A549 (cell line): ENCODE measurements at regions not wholly inside any gene's neighbourhood (a gene's known extent, or its start where the extent isn't known, plus 50 kb on each side); places are given as distances from the start of the nearest gene placed in this dataset.
A peak's percentile ranks its signal among the peaks of the same experiment; 100 is the strongest.

Experiments used
- ATAC-seq, 2 experiments: fragments of 200-7000 bp in 1 of 2; fragments of >200 bp in 1 of 2; cut with Nextera tagmentation in 1 of 2; cut with Tn5 transposase in 1 of 2; 3 replicates each; pipeline versions ENCODE4 v1.8.0 to v1.9.1; 2018 to 2020; ENCODE audit warnings: mild to moderate bottlenecking in 1 of 2, moderate library complexity in 1 of 2
- CTCF ChIA-PET: fragments of 300-600 bp; sonication (Branson Sonifier 250); formaldehyde crosslinking; extraction: SDS; loops from one replicate; lab custom pipeline; 2021; ENCODE audit warnings: antibody characterized with exemption, inconsistent platforms; lab: Yijun Ruan, JAX
- POLR2A ChIA-PET: fragments of 350-600 bp; formaldehyde crosslinking; extraction: SDS; loops from one replicate; lab custom pipeline; 2021; ENCODE audit warnings: antibody characterized with exemption, inconsistent platforms; lab: Yijun Ruan, JAX
- DNase-seq, 2 experiments: peaks; one replicate each; pipeline versions ENCODE4 v3.0.0 to v3.0.0-alpha.2; 2011 to 2016; ENCODE audit warnings: low read depth in 1 of 2, low spot score in 1 of 2
- FAIRE-seq: peaks from 2 replicates; lab custom pipeline; 2011; peaks lifted over from hg19 to GRCh38; lab: Jason Lieb, UNC
- H3K27ac ChIP-seq, 2 experiments: fragments of >200 bp; sonication (Bioruptor Twin); formaldehyde crosslinking; 3 replicates each; pipeline ENCODE4 v1.5.1; 2016 to 2017
- H3K4me1 ChIP-seq: fragments of >200 bp; sonication (Bioruptor Twin); formaldehyde crosslinking; 3 replicates; pipeline ENCODE4 v1.6.1; 2016
- H3K4me2 ChIP-seq: fragments of >200 bp; sonication (Bioruptor Twin); formaldehyde crosslinking; 3 replicates; pipeline ENCODE4 v1.6.1; 2016
- H3K4me3 ChIP-seq: fragments of >200 bp; sonication (Bioruptor Twin); formaldehyde crosslinking; 3 replicates; pipeline ENCODE4 v1.5.1; 2016
- H3K9me3 ChIP-seq: fragments of >200 bp; sonication (Bioruptor Twin); formaldehyde crosslinking; 3 replicates; pipeline ENCODE4 v1.6.1; 2016
- BHLHE40 ChIP-seq: IDR thresholded peaks from 2 replicates; pipeline ENCODE4 v1.6.1; 2012; ENCODE audit warnings: low read depth, low read length, inconsistent platforms
- CEBPB ChIP-seq, 2 experiments: fragments of >200 bp in 1 of 2; sonication (Bioruptor Twin) in 1 of 2; formaldehyde crosslinking in 1 of 2; IDR thresholded peaks; 2 replicates each; pipeline ENCODE4 v1.6.1; 2012 to 2016
- CHD4 ChIP-seq: fragments of 200-600 bp; sonication (generic); IDR thresholded peaks from 2 replicates; pipeline ENCODE4 v1.6.1; 2016; ENCODE audit warnings: antibody characterized with exemption, mild to moderate bottlenecking, borderline replicate concordance
- EHF ChIP-seq: fragments of 250-450 bp; sonication (Bioruptor Pico); IDR thresholded peaks from 2 replicates; pipeline ENCODE4 v1.5.0; 2020; ENCODE audit warnings: mild to moderate bottlenecking
- GATA3 ChIP-seq: IDR thresholded peaks from 2 replicates; pipeline ENCODE4 v1.6.1; 2012; ENCODE audit warnings: borderline replicate concordance
- HEYL ChIP-seq: fragments of 250-450 bp; sonication (Bioruptor Pico); IDR thresholded peaks from 2 replicates; pipeline ENCODE4 v1.8.0; 2021; ENCODE audit warnings: mild to moderate bottlenecking, moderate library complexity
- HOXB13 ChIP-seq: fragments of 250-450 bp; sonication (Bioruptor Pico); IDR thresholded peaks from 2 replicates; pipeline ENCODE4 v1.5.0; 2020; ENCODE audit warnings: low read depth, mild to moderate bottlenecking, moderate library complexity
- MAFK ChIP-seq: fragments of 450-650 bp; IDR thresholded peaks from 2 replicates; pipeline ENCODE4 v1.6.1; 2014; ENCODE audit not compliant: partially characterized antibody
- MYC ChIP-seq: IDR thresholded peaks from 2 replicates; pipeline ENCODE4 v1.6.1; 2012; ENCODE audit warnings: mild to moderate bottlenecking, inconsistent platforms, low read length, improper control_type of control experiment, borderline replicate concordance
- NFE2L2 ChIP-seq: fragments of 150-350 bp; conservative IDR thresholded peaks from 2 replicates; pipeline ENCODE4 v1.6.1; 2014; ENCODE audit warnings: low read length
- NR3C1 ChIP-seq: fragments of >200 bp; sonication (Bioruptor Twin); formaldehyde crosslinking; IDR thresholded peaks from 3 replicates; pipeline ENCODE4 v1.6.1; 2017
- POLR2AphosphoS2 ChIP-seq: conservative IDR thresholded peaks from 2 replicates; pipeline ENCODE4 v1.6.1; 2012; ENCODE audit warnings: low read length, improper control_type of control experiment, inconsistent platforms
- RARB ChIP-seq: fragments of 250-450 bp; sonication (Bioruptor Pico); IDR thresholded peaks from 2 replicates; pipeline ENCODE4 v1.8.0; 2021; ENCODE audit warnings: mild to moderate bottlenecking, moderate library complexity
- RCOR1 ChIP-seq: fragments of 150-350 bp; IDR thresholded peaks from 2 replicates; pipeline ENCODE4 v1.6.1; 2014; ENCODE audit warnings: antibody characterized with exemption, low read length, low read depth
- SMC3 ChIP-seq: fragments of >200 bp; sonication (Bioruptor Twin); formaldehyde crosslinking; IDR thresholded peaks from 3 replicates; pipeline ENCODE4 v1.6.1; 2018; ENCODE audit warnings: inconsistent platforms
- TP53 ChIP-seq: fragments of 250-450 bp; sonication (Bioruptor Pico); IDR thresholded peaks from 2 replicates; pipeline ENCODE4 v1.5.0; 2021; ENCODE audit warnings: mild to moderate bottlenecking, moderate library complexity
- ZFP36 ChIP-seq: fragments of 450-650 bp; IDR thresholded peaks from 2 replicates; pipeline ENCODE4 v1.6.1; 2014; ENCODE audit warnings: borderline replicate concordance; ENCODE audit not compliant: partially characterized antibody
- ZNF302 ChIP-seq: fragments of 250-450 bp; sonication (Bioruptor Pico); IDR thresholded peaks from 2 replicates; pipeline ENCODE4 v1.9.0; 2021; ENCODE audit warnings: inconsistent platforms, mild to moderate bottlenecking, moderate library complexity
- ZSCAN20 ChIP-seq: fragments of 250-450 bp; sonication (Bioruptor Pico); IDR thresholded peaks from 2 replicates; pipeline ENCODE4 v1.8.0; 2022; ENCODE audit warnings: mild to moderate bottlenecking, moderate library complexity
- WGBS: methylation state at CpG from one replicate; pipeline ENCODE4 v1.1.6; 2017; ENCODE audit errors: missing lambda C conversion rate; 5-methylcytosine and 5-hydroxymethylcytosine counted together
- TF ChIP-seq, protein P1 (sequence below): fragments of 250-450 bp; sonication (Bioruptor Pico); IDR thresholded peaks from 2 replicates; pipeline ENCODE4 v1.5.0; 2021; ENCODE audit warnings: mild to moderate bottlenecking, moderate library complexity, borderline replicate concordance
- TF ChIP-seq, protein P2 (sequence below): fragments of >200 bp; sonication (Bioruptor Twin); formaldehyde crosslinking; IDR thresholded peaks from 3 replicates; pipeline ENCODE4 v1.5.1; 2016
- TF ChIP-seq, protein P3 (sequence below): fragments of 250-450 bp; sonication (Bioruptor Pico); IDR thresholded peaks from 2 replicates; pipeline ENCODE4 v1.5.0; 2020; ENCODE audit warnings: low read depth, mild to moderate bottlenecking, moderate library complexity
- TF ChIP-seq, protein P4 (sequence below): IDR thresholded peaks from 2 replicates; pipeline ENCODE4 v1.6.1; 2012
- TF ChIP-seq, protein P5 (sequence below): fragments of 200-600 bp; sonication (generic); IDR thresholded peaks from 2 replicates; pipeline ENCODE4 v1.6.1; 2016; ENCODE audit warnings: antibody characterized with exemption, mild to moderate bottlenecking, moderate library complexity
- TF ChIP-seq, protein P6 (sequence below): fragments of >200 bp; sonication (Bioruptor Twin); formaldehyde crosslinking; IDR thresholded peaks from 3 replicates; pipeline ENCODE4 v1.6.1; 2016

DNA sequence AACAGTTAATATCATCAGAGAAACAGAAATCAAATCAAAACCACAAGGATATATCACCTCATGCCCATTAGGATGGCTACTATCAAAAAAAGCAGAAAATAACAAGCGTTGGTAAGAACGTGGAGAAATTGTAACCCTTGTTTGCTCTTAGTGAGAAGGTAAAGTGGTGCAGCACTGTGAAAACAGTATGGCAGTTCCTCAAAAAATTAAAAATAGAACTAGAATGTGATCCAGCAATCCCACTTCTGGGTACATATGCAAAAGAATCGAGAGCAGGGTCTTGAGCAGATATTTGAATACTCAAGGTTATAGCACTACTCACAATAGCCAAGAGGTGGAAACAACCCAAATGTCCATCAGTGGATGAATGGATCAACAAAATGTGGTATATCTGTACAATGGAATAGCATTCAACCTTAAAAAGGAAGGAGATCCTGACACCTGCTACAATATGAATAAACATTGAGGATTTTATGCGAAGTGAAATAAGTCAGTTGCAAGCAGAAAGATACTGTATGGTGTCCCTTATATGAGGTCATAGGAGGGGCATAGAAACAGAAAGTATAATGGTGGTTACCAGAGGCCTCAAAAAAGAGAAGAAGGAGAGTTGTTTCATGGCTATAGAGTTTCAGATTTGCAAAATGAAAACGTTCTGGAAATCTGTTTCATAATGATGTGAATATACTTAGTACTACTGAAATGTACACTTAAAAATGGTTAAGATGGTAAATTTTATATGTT, 131.0 kb upstream of the EEA1 start:
- TF ChIP-seq ZFP36 (no peak), ZSCAN20 (CRISPR knock-in tag) (no peak), CHD4 (no peak), MYC (no peak), NR3C1 (no peak), SMC3 (no peak), NFE2L2 (no peak), HOXB13 (CRISPR knock-in tag) (no peak), HEYL (CRISPR knock-in tag) (no peak), ZNF302 (CRISPR knock-in tag) (no peak), POLR2AphosphoS2 (no peak), BHLHE40 (no peak), TP53 (no peak), CEBPB (IDR thresholded peaks at IDR 0.05) (no peak)
- TF ChIP-seq, protein P1, sequence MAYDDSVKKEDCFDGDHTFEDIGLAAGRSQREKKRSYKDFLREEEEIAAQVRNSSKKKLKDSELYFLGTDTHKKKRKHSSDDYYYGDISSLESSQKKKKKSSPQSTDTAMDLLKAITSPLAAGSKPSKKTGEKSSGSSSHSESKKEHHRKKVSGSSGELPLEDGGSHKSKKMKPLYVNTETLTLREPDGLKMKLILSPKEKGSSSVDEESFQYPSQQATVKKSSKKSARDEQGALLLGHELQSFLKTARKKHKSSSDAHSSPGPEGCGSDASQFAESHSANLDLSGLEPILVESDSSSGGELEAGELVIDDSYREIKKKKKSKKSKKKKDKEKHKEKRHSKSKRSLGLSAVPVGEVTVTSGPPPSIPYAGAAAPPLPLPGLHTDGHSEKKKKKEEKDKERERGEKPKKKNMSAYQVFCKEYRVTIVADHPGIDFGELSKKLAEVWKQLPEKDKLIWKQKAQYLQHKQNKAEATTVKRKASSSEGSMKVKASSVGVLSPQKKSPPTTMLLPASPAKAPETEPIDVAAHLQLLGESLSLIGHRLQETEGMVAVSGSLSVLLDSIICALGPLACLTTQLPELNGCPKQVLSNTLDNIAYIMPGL: no peak
- TF ChIP-seq, protein P2, sequence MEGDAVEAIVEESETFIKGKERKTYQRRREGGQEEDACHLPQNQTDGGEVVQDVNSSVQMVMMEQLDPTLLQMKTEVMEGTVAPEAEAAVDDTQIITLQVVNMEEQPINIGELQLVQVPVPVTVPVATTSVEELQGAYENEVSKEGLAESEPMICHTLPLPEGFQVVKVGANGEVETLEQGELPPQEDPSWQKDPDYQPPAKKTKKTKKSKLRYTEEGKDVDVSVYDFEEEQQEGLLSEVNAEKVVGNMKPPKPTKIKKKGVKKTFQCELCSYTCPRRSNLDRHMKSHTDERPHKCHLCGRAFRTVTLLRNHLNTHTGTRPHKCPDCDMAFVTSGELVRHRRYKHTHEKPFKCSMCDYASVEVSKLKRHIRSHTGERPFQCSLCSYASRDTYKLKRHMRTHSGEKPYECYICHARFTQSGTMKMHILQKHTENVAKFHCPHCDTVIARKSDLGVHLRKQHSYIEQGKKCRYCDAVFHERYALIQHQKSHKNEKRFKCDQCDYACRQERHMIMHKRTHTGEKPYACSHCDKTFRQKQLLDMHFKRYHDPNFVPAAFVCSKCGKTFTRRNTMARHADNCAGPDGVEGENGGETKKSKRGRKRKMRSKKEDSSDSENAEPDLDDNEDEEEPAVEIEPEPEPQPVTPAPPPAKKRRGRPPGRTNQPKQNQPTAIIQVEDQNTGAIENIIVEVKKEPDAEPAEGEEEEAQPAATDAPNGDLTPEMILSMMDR: no peak
- TF ChIP-seq, protein P3, sequence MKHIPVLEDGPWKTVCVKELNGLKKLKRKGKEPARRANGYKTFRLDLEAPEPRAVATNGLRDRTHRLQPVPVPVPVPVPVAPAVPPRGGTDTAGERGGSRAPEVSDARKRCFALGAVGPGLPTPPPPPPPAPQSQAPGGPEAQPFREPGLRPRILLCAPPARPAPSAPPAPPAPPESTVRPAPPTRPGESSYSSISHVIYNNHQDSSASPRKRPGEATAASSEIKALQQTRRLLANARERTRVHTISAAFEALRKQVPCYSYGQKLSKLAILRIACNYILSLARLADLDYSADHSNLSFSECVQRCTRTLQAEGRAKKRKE (CRISPR knock-in tag): no peak
- TF ChIP-seq, protein P4, sequence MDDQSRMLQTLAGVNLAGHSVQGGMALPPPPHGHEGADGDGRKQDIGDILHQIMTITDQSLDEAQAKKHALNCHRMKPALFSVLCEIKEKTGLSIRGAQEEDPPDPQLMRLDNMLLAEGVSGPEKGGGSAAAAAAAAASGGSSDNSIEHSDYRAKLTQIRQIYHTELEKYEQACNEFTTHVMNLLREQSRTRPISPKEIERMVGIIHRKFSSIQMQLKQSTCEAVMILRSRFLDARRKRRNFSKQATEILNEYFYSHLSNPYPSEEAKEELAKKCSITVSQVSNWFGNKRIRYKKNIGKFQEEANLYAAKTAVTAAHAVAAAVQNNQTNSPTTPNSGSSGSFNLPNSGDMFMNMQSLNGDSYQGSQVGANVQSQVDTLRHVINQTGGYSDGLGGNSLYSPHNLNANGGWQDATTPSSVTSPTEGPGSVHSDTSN: no peak
- 57% methylated on average over 5 of the region's 5 CpGs for WGBS
- no peaks in the 10 kb centered on the region for H3K9me3 ChIP-seq
- no peaks in the 10 kb centered on the region for H3K4me1 ChIP-seq
- no peak overlapping the region for H3K4me3 ChIP-seq
- POLR2A ChIA-PET: no interaction called here
- ATAC-seq: no peak
- no peak for FAIRE-seq
- no peak overlapping the region for H3K4me2 ChIP-seq
- DNase-seq: no peak
- CTCF ChIA-PET: no interaction called here
- no peak overlapping the region for H3K27ac ChIP-seq

DNA sequence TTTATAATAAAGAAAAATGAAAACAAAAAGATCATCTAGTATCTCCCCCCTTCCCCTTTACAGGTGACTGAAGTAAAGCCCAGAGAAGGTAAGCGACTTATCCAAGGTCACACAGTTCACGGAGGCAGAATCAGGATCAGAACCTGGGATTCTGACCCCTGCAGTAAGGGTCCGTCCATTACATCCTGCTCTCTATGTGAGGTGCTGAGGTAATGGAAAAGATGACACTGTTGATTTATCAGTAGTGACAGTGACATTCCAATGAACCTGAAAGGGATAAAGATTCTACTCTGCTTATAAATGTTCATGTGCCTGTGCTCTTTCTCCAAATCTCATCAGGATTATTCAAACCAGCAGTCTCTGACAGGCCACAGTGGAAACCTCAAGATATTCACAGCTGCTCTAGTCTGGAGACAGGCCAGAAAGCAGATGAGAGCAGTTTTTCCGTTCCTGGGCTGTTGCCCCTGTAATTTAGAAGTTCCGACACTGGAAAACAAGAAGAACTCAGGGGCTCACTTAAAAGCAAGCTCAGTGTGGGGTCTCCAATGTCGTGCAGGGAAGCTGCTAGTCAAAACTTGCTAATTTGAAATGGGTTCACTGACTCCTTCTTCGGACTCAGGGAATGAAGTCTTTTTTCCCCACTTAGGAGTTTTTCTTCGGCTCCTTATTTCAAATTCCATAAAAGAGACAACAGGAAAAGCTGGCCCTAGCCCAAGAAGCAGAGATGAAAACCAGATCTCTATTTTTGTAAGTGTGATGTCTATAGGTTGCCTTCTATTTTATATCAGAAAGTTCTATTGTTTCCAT, 131.8 kb upstream of the EEA1 start:
- DNase-seq (no peak), FAIRE-seq (no peak), ATAC-seq (peak in 1 of 2 experiments; percentile 51; a peak in 2 of 6 replicates)
- ChIA-PET POLR2A (no interaction called here), CTCF (interaction anchor here (1.6 kb wide), 1 partner anchor 336 kb away, joined by 7 read pairs; no protein-coding TSS in a partner anchor)
- no peak overlapping the region for H3K27ac ChIP-seq
- no peaks in the 10 kb centered on the region for H3K9me3 ChIP-seq
- no peak overlapping the region for H3K4me2 ChIP-seq
- no peaks in the 10 kb centered on the region for H3K4me1 ChIP-seq
- 54% methylated on average over 8 of the region's 8 CpGs for WGBS
- TF ChIP-seq, protein P5, sequence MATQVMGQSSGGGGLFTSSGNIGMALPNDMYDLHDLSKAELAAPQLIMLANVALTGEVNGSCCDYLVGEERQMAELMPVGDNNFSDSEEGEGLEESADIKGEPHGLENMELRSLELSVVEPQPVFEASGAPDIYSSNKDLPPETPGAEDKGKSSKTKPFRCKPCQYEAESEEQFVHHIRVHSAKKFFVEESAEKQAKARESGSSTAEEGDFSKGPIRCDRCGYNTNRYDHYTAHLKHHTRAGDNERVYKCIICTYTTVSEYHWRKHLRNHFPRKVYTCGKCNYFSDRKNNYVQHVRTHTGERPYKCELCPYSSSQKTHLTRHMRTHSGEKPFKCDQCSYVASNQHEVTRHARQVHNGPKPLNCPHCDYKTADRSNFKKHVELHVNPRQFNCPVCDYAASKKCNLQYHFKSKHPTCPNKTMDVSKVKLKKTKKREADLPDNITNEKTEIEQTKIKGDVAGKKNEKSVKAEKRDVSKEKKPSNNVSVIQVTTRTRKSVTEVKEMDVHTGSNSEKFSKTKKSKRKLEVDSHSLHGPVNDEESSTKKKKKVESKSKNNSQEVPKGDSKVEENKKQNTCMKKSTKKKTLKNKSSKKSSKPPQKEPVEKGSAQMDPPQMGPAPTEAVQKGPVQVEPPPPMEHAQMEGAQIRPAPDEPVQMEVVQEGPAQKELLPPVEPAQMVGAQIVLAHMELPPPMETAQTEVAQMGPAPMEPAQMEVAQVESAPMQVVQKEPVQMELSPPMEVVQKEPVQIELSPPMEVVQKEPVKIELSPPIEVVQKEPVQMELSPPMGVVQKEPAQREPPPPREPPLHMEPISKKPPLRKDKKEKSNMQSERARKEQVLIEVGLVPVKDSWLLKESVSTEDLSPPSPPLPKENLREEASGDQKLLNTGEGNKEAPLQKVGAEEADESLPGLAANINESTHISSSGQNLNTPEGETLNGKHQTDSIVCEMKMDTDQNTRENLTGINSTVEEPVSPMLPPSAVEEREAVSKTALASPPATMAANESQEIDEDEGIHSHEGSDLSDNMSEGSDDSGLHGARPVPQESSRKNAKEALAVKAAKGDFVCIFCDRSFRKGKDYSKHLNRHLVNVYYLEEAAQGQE: no peak
- no peak for TF ChIP-seq EHF (CRISPR knock-in tag)
- no peak for TF ChIP-seq RCOR1
- no peak for TF ChIP-seq GATA3
- TF ChIP-seq RARB (CRISPR knock-in tag): no peak
- no peak for TF ChIP-seq MAFK
- TF ChIP-seq, protein P6, sequence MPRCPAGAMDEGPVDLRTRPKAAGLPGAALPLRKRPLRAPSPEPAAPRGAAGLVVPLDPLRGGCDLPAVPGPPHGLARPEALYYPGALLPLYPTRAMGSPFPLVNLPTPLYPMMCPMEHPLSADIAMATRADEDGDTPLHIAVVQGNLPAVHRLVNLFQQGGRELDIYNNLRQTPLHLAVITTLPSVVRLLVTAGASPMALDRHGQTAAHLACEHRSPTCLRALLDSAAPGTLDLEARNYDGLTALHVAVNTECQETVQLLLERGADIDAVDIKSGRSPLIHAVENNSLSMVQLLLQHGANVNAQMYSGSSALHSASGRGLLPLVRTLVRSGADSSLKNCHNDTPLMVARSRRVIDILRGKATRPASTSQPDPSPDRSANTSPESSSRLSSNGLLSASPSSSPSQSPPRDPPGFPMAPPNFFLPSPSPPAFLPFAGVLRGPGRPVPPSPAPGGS: no peak
- no peak overlapping the region for H3K4me3 ChIP-seq
